K562 (cell line): ENCODE measurements at regions not wholly inside any gene's neighbourhood (a gene's known extent, or its start where the extent isn't known, plus 50 kb on each side); places are given as distances from the start of the nearest gene placed in this dataset.

ENCODE experiments used
- ATAC-seq: fragments of 200-7000 bp; cut with Tn5 transposase; 3 replicates; pipeline ENCODE4 v1.9.1; 2020; ENCODE audit warnings: moderate library complexity
- BruUV-seq: library from RNA; stranded (reverse); fragments of 400-500 nt; replicated peaks from 2 replicates; lab custom pipeline; 2021; lab: Mats Ljungman, UMichigan
- CTCF ChIA-PET: fragments of 300-600 bp; formaldehyde crosslinking; extraction: SDS; loops from one replicate; lab custom pipeline; 2021; ENCODE audit warnings: low intra/inter-chr PET ratio; lab: Yijun Ruan, JAX
- POLR2A ChIA-PET: fragments of 300-600, 350-650 bp; sonication (Branson Sonifier 250); formaldehyde crosslinking; extraction: SDS; loops from one replicate; lab custom pipeline; 2021; ENCODE audit warnings: antibody characterized with exemption, inconsistent platforms; lab: Yijun Ruan, JAX
- DNase-seq, 4 experiments: peaks; one replicate each; pipeline versions ENCODE4 v3.0.0 to v3.0.0-alpha.2; 2011 to 2018; ENCODE audit warnings: low spot score in 3 of 4, mixed read lengths in 3 of 4; ENCODE audit errors: extremely low read depth in 1 of 4
- FAIRE-seq: peaks from 2 replicates; lab custom pipeline; 2011; peaks lifted over from hg19 to GRCh38; lab: Jason Lieb, UNC
- H2AFZ ChIP-seq: 2 replicates; pipeline ENCODE4 v1.6.0; 2011; ENCODE audit warnings: low read depth, low read length, control low read depth, inconsistent platforms
- H3K27ac ChIP-seq: fragments of 200-600 bp; 3 replicates; pipeline ENCODE4 v1.8.0; 2011; ENCODE audit warnings: low read depth, mild to moderate bottlenecking, control low read depth, inconsistent platforms, low read length, moderate library complexity, mixed read lengths; ENCODE audit errors: extremely low read depth
- H3K27me3 ChIP-seq, 2 experiments: fragments of 300-600 bp in 1 of 2; 2 replicates in 1 of 2; 3 replicates in 1 of 2; pipeline versions ENCODE4 v1.6.0 to v1.8.0; 2011; ENCODE audit warnings: inconsistent platforms in 2 of 2, low read length in 2 of 2, mild to moderate bottlenecking in 1 of 2, mixed read lengths in 1 of 2, moderate library complexity in 1 of 2; ENCODE audit not compliant: control insufficient read depth in 2 of 2, insufficient read depth in 2 of 2
- H3K36me3 ChIP-seq: fragments of 300-600 bp; 3 replicates; pipeline ENCODE4 v1.8.0; 2011; ENCODE audit warnings: mild to moderate bottlenecking, low read length, inconsistent platforms; ENCODE audit not compliant: control insufficient read depth, insufficient read depth
- H3K4me1 ChIP-seq, 2 experiments: fragments of 200-600 bp in 1 of 2; replicated peaks in 1 of 2; 2 replicates in 1 of 2; 3 replicates in 1 of 2; pipeline versions ENCODE4 v1.5.1 to v1.8.0; 2011; ENCODE audit warnings: inconsistent platforms in 2 of 2, low read length in 2 of 2, mild to moderate bottlenecking in 1 of 2, mixed read lengths in 1 of 2, moderate library complexity in 1 of 2; ENCODE audit not compliant: control insufficient read depth in 2 of 2, insufficient read depth in 2 of 2
- H3K4me2 ChIP-seq: 2 replicates; pipeline ENCODE4 v1.6.1; 2011; ENCODE audit warnings: low read length, control low read depth, inconsistent platforms, mixed read lengths; ENCODE audit not compliant: insufficient read depth
- H3K4me3 ChIP-seq: fragments of 200-600 bp; sonication (generic), shearing (Covaris generic); 2 replicates; pipeline ENCODE4 v1.5.1; 2016; ENCODE audit warnings: control low read depth, inconsistent platforms
- H3K79me2 ChIP-seq: fragments of 200-600 bp; 3 replicates; pipeline ENCODE4 v1.8.0; 2011; ENCODE audit warnings: low read length, inconsistent platforms; ENCODE audit not compliant: control insufficient read depth, insufficient read depth
- H3K9ac ChIP-seq, 2 experiments: 2 replicates each; pipeline versions ENCODE4 v1.6.0 to v1.6.1; 2011; ENCODE audit warnings: low read depth in 2 of 2, low read length in 2 of 2, control low read depth in 1 of 2, inconsistent platforms in 1 of 2, mild to moderate bottlenecking in 1 of 2, mixed read lengths in 1 of 2; ENCODE audit not compliant: insufficient read depth in 1 of 2
- H3K9me1 ChIP-seq: one replicate; pipeline ENCODE4 v1.6.0; 2011; ENCODE audit warnings: inconsistent platforms, mild to moderate bottlenecking, low read length, moderate library complexity; ENCODE audit not compliant: control insufficient read depth, insufficient read depth
- H3K9me3 ChIP-seq: replicated peaks from 2 replicates; pipeline ENCODE4 v1.5.1; 2011; ENCODE audit warnings: low read depth, low read length, inconsistent platforms; ENCODE audit not compliant: control insufficient read depth, insufficient read depth
- H4K20me1 ChIP-seq: replicated peaks from 2 replicates; pipeline ENCODE4 v1.6.1; 2011; ENCODE audit warnings: low read length, inconsistent platforms, mixed read lengths; ENCODE audit not compliant: control insufficient read depth, insufficient read depth
- ADNP ChIP-seq: fragments of 200-800 bp; sonication (Bioruptor generic); IDR thresholded peaks from 2 replicates; pipeline ENCODE4 v1.6.1; 2016; ENCODE audit warnings: missing genetic modification characterization, missing compliant biosample characterization
- BCOR ChIP-seq: fragments of 450-650 bp; IDR thresholded peaks from 2 replicates; pipeline ENCODE4 v1.6.1; 2016
- CHD4 ChIP-seq: fragments of 200-600 bp; sonication (generic); IDR thresholded peaks from 3 replicates; pipeline ENCODE4 v1.6.1; 2012; ENCODE audit warnings: low read depth, mild to moderate bottlenecking, mixed read lengths, low read length, inconsistent platforms; ENCODE audit not compliant: insufficient read depth, insufficient replicate concordance, poor library complexity, severe bottlenecking
- DPF2 ChIP-seq: fragments of 450-650 bp; IDR thresholded peaks from 2 replicates; pipeline ENCODE4 v1.6.1; 2016
- HDAC2 ChIP-seq: fragments of 450-650 bp; IDR thresholded peaks from 2 replicates; pipeline ENCODE4 v1.6.1; 2016; ENCODE audit warnings: mild to moderate bottlenecking
- KDM1A ChIP-seq, 2 experiments: fragments of 450-650 bp; IDR thresholded peaks; 2 replicates each; pipeline ENCODE4 v1.6.1; 2016; ENCODE audit warnings: mild to moderate bottlenecking in 2 of 2
- KLF16 ChIP-seq: IDR thresholded peaks from 2 replicates; pipeline ENCODE4 v1.6.1; 2016; ENCODE audit warnings: antibody characterized with exemption
- RBM25 ChIP-seq: fragments of 200-400 bp; formaldehyde crosslinking; IDR thresholded peaks from 2 replicates; pipeline ENCODE4 v1.6.1; 2018; ENCODE audit warnings: low read length, low read depth, moderate library complexity; ENCODE audit not compliant: severe bottlenecking
- RCOR1 ChIP-seq, 2 experiments: IDR thresholded peaks; 2 replicates each; pipeline ENCODE4 v1.6.1; 2012; ENCODE audit warnings: low read depth in 2 of 2, low read length in 2 of 2, borderline replicate concordance in 1 of 2, improper control_type of control experiment in 1 of 2
- ZNF280A ChIP-seq: fragments of 450-650 bp; IDR thresholded peaks from 2 replicates; pipeline ENCODE4 v1.6.1; 2018; ENCODE audit warnings: mild to moderate bottlenecking, low read depth; ENCODE audit not compliant: partially characterized antibody
- WGBS: fragments of 100-300 bp; shearing (Covaris generic); methylation state at CpG from one replicate; pipeline ENCODE4 v1.1.6; 2016; ENCODE audit warnings: low coverage, mixed read lengths; ENCODE audit not compliant: insufficient coverage; ENCODE audit errors: missing lambda C conversion rate; 5-methylcytosine and 5-hydroxymethylcytosine counted together
- in situ Hi-C: fragments of 300-500 bp; cut with MboI; formaldehyde crosslinking; loops from 4 replicates; pipeline ENCODE4 v1.15.0; 2018; ENCODE audit warnings: inconsistent platforms, mixed read lengths
- intact Hi-C: fragments of 100-400 bp; cut with micrococcal nuclease; formaldehyde crosslinking; loops from 2 replicates; pipeline ENCODE4 v1.14.2; 2022

GRCh38 chr1:23613191-23614031 is 54.1 kb upstream of the ID3 start:
- BruUV-seq: no TSS peak
- ATAC-seq (no peak), FAIRE-seq (no peak), DNase-seq (no peak)
- H2AFZ ChIP-seq: no peak overlapping the region
- no peak overlapping the region for H3K4me2 ChIP-seq
- H3K79me2 ChIP-seq: no peaks in the 10 kb centered on the region
- intact Hi-C loops: no loop called here
- ChIA-PET POLR2A (interaction anchor here (0.6 to 1.4 kb wide), 4 partner anchors 14 to 54 kb away, joined by 3 to 5 read pairs (median 4); no protein-coding TSS in a partner anchor), CTCF (interaction anchor here (0.5 kb wide), 1 partner anchor 682 kb away, joined by 3 read pairs; no protein-coding TSS in a partner anchor)
- WGBS: 16% methylated on average over 12 of the region's 12 CpGs
- H3K9me1 ChIP-seq: no peaks in the 10 kb centered on the region
- peaks cover 4 to 9% of the 10 kb centered on the region in 2 experiments; a peak in 4 of 5 replicates for H3K4me1 ChIP-seq
- H3K4me3 ChIP-seq: no peak overlapping the region
- no peaks in the 10 kb centered on the region for H3K9me3 ChIP-seq
- in situ Hi-C loops: no loop called here
- H3K27me3 ChIP-seq: peaks cover 14 to 40% of the 10 kb centered on the region in 2 experiments
- H4K20me1 ChIP-seq: no peaks in the 10 kb centered on the region
- H3K9ac ChIP-seq: no peak overlapping the region
- no peaks in the 10 kb centered on the region for H3K36me3 ChIP-seq
- TF ChIP-seq HDAC2 (peak; percentile 66; the same call in 1 of the 2 replicates), CHD4 (peak; percentile 82), ADNP (tag) (peak; percentile 77), KDM1A (IDR thresholded peaks at IDR 0.05) (peak; percentile 61 to 82), RCOR1 (IDR thresholded peaks at IDR 0.05; ENCODE audit: borderline replicate concordance in 1 of 2, low read depth in 2 of 2, low read length in 2 of 2) (0 out of 4 replicates have a peak, but pooled peaks of 1 of the 2 experiments have one; percentile 4), BCOR (peak; percentile 89), ZNF280A (no peak), DPF2 (no peak), RBM25 (peak; percentile 61), KLF16 (no peak)
- no peak overlapping the region for H3K27ac ChIP-seq
